HCT116 (cell line): ENCODE measurements at regions not wholly inside any gene's neighbourhood (a gene's known extent, or its start where the extent isn't known, plus 50 kb on each side); places are given as distances from the start of the nearest gene placed in this dataset.

Experiments used
- CBX3 ChIP-seq: IDR thresholded peaks from 2 replicates; pipeline ENCODE4 v1.6.1; 2012; ENCODE audit warnings: low read depth
- EGR1 ChIP-seq: IDR thresholded peaks from 2 replicates; pipeline ENCODE4 v1.6.1; 2012; ENCODE audit warnings: low read depth
- EZH2 ChIP-seq: fragments of 200-600 bp; sonication (generic); IDR thresholded peaks from 2 replicates; pipeline ENCODE4 v1.6.1; 2017; ENCODE audit warnings: antibody characterized with exemption, mixed run types
- EZH2phosphoT487 ChIP-seq: fragments of 200-600 bp; IDR thresholded peaks from 2 replicates; pipeline ENCODE4 v1.6.1; 2018; ENCODE audit warnings: antibody characterized with exemption, borderline replicate concordance
- POLR2A ChIP-seq: IDR thresholded peaks from 2 replicates; pipeline ENCODE4 v1.7.0; 2011; ENCODE audit warnings: borderline replicate concordance; ENCODE audit not compliant: insufficient read depth, insufficient read length; ENCODE audit errors: extremely low read depth
- RAD21 ChIP-seq: IDR thresholded peaks from 2 replicates; pipeline ENCODE4 v1.6.1; 2012; ENCODE audit warnings: low read depth, mild to moderate bottlenecking
- SIN3A ChIP-seq: IDR thresholded peaks from 2 replicates; pipeline ENCODE4 v1.6.1; 2012; ENCODE audit warnings: low read depth
- TF ChIP-seq, protein P1 (sequence below), 3 experiments: fragments of 200-600 bp in 1 of 3; sonication (generic) in 1 of 3; IDR thresholded peaks in 2 of 3; conservative IDR thresholded peaks in 1 of 3; 2 replicates each; pipeline ENCODE4 v1.5.1; 2012 to 2017; ENCODE audit warnings: low read depth in 2 of 3, low read length in 2 of 3, antibody characterized with exemption in 1 of 3, borderline replicate concordance in 1 of 3, control low read depth in 1 of 3, mild to moderate bottlenecking in 1 of 3, mixed read lengths in 1 of 3, mixed run types in 1 of 3, moderate library complexity in 1 of 3; ENCODE audit not compliant: insufficient read depth in 1 of 3
- TF ChIP-seq, protein P2 (sequence below): IDR thresholded peaks from 2 replicates; pipeline ENCODE4 v1.6.1; 2012; ENCODE audit warnings: low read depth

DNA sequence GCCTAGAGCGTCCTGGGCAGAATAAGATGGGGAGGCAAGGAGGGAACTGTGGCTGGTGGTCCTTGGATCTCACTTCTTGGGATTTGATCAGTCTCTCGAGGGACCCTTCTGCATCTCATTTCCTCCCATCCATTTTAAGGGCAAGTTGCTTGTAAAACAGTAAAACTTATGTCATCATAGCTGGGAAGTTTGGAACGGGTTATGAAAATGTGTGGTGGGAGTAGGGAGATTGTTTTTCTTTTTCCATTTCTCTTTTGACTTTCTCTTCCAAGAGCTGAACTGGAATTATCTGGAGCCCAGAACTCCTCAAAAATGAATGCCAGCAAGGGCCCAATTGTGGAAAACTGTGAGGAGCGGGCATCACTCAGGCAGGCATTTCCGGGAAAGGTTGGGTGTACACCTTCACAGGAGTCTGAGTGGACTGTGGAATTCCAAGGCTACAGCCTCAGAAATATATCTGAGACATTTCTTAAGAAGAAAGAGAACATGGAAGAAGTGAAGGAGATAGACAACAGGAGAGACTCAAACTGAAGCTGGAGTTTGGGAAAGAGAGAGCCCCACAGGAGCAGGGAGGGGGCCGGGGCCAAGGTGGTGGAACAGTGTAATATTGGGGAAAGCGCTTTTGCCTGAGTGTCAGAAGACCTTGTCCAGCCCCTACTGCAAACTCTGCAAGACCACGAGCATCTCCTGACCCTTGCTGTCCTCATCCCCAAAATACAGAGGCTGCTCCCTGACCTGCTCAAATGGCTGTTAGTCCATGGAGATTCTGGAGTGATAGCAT lies 185.1 kb downstream of the FOXD2 start:
- TF ChIP-seq, protein P1, sequence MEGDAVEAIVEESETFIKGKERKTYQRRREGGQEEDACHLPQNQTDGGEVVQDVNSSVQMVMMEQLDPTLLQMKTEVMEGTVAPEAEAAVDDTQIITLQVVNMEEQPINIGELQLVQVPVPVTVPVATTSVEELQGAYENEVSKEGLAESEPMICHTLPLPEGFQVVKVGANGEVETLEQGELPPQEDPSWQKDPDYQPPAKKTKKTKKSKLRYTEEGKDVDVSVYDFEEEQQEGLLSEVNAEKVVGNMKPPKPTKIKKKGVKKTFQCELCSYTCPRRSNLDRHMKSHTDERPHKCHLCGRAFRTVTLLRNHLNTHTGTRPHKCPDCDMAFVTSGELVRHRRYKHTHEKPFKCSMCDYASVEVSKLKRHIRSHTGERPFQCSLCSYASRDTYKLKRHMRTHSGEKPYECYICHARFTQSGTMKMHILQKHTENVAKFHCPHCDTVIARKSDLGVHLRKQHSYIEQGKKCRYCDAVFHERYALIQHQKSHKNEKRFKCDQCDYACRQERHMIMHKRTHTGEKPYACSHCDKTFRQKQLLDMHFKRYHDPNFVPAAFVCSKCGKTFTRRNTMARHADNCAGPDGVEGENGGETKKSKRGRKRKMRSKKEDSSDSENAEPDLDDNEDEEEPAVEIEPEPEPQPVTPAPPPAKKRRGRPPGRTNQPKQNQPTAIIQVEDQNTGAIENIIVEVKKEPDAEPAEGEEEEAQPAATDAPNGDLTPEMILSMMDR (IDR thresholded peaks at IDR 0.05 in 2 of 3, conservative IDR thresholded peaks at IDR 0.05 in 1 of 3; ENCODE audit: borderline replicate concordance in 1 of 3, insufficient read depth in 1 of 3, low read depth in 2 of 3, low read length in 2 of 3) = no peak
- TF ChIP-seq RAD21 = no peak
- TF ChIP-seq EZH2phosphoT487 = no peak
- no peak for TF ChIP-seq EGR1
- TF ChIP-seq POLR2A = no peak
- TF ChIP-seq CBX3 = no peak
- TF ChIP-seq EZH2 = no peak
- no peak for TF ChIP-seq SIN3A
- TF ChIP-seq, protein P2, sequence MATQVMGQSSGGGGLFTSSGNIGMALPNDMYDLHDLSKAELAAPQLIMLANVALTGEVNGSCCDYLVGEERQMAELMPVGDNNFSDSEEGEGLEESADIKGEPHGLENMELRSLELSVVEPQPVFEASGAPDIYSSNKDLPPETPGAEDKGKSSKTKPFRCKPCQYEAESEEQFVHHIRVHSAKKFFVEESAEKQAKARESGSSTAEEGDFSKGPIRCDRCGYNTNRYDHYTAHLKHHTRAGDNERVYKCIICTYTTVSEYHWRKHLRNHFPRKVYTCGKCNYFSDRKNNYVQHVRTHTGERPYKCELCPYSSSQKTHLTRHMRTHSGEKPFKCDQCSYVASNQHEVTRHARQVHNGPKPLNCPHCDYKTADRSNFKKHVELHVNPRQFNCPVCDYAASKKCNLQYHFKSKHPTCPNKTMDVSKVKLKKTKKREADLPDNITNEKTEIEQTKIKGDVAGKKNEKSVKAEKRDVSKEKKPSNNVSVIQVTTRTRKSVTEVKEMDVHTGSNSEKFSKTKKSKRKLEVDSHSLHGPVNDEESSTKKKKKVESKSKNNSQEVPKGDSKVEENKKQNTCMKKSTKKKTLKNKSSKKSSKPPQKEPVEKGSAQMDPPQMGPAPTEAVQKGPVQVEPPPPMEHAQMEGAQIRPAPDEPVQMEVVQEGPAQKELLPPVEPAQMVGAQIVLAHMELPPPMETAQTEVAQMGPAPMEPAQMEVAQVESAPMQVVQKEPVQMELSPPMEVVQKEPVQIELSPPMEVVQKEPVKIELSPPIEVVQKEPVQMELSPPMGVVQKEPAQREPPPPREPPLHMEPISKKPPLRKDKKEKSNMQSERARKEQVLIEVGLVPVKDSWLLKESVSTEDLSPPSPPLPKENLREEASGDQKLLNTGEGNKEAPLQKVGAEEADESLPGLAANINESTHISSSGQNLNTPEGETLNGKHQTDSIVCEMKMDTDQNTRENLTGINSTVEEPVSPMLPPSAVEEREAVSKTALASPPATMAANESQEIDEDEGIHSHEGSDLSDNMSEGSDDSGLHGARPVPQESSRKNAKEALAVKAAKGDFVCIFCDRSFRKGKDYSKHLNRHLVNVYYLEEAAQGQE = no peak
